NCI-H146 (cell line): ENCODE measurements at regions not wholly inside any gene's neighbourhood (a gene's known extent, or its start where the extent isn't known, plus 50 kb on each side); places are given as distances from the start of the nearest gene placed in this dataset.
"Not testable (repeated sequence)": the region's sequence is repeated elsewhere in the genome, so short reads cannot be mapped to it uniquely, and the experiment has no call there.

Experiments used
- DNase-seq: peaks from one replicate; lab custom pipeline; 2025; lab: John Stamatoyannopoulos, UW

- DNase-seq = not testable (repeated sequence)
These were observed 623.9 kb downstream of the EPM2A start for GRCh38 chr6:145111407-145111806.

- no peak for DNase-seq
These were observed 622.6 kb downstream of the EPM2A start for GRCh38 chr6:145112711-145113148.

- no peak for DNase-seq
These were observed 619.7 kb downstream of the EPM2A start for GRCh38 chr6:145115638-145116037.

- no peak for DNase-seq
These were observed 618.6 kb downstream of the EPM2A start for GRCh38 chr6:145116591-145117178.

GRCh38 chr6:145118224-145118623 is 617.1 kb downstream of the EPM2A start:
- DNase-seq = no peak

- peak; percentile 30 for DNase-seq
These were observed 616.2 kb downstream of the EPM2A start for GRCh38 chr6:145119081-145119480.

GRCh38 chr6:145132709-145133108 is 602.6 kb downstream of the EPM2A start:
- no peak for DNase-seq

GRCh38 chr6:145135702-145136101 is 599.6 kb downstream of the EPM2A start:
- no peak for DNase-seq

GRCh38 chr6:145137425-145137824 is 597.9 kb downstream of the EPM2A start:
- DNase-seq = peak; percentile 34

- no peak for DNase-seq
These were observed 596.7 kb downstream of the EPM2A start for GRCh38 chr6:145138469-145139139.

- DNase-seq = peak; percentile 86
These were observed 596.0 kb downstream of the EPM2A start for GRCh38 chr6:145139140-145139850.

GRCh38 chr6:145139895-145140294 is 595.4 kb downstream of the EPM2A start:
- DNase-seq = no peak

GRCh38 chr6:145141572-145141971 is 593.7 kb downstream of the EPM2A start:
- DNase-seq = no peak

GRCh38 chr6:145142958-145143357 is 592.4 kb downstream of the EPM2A start:
- DNase-seq = no peak

- DNase-seq = no peak
These were observed 591.9 kb downstream of the EPM2A start for GRCh38 chr6:145143379-145143778.

GRCh38 chr6:145147559-145147958 is 587.8 kb downstream of the EPM2A start:
- DNase-seq = peak; percentile 40

- DNase-seq = peak; percentile 87
These were observed 587.2 kb downstream of the EPM2A start for GRCh38 chr6:145147981-145148749.

- DNase-seq = no peak
These were observed 586.5 kb downstream of the EPM2A start for GRCh38 chr6:145148776-145149175.

- DNase-seq = peak; percentile 14
These were observed 583.7 kb downstream of the EPM2A start for GRCh38 chr6:145151624-145152023.

GRCh38 chr6:145153495-145153894 is 581.8 kb downstream of the EPM2A start:
- no peak for DNase-seq

- DNase-seq = no peak
These were observed 579.9 kb downstream of the EPM2A start for GRCh38 chr6:145155411-145155810.
